ENCODE measurements at regions not wholly inside any gene's neighbourhood (a gene's known extent, or its start where the extent isn't known, plus 50 kb on each side); places are given as distances from the start of the nearest gene placed in this dataset.
A peak's percentile ranks its signal among the peaks of the same experiment; 100 is the strongest.

GRCh38 chr4:124307143-124307542 lies 405.4 kb downstream of the ANKRD50 start:
- Histone ChIP-seq H3K4me3 (ENCODE audit: insufficient read length, low read depth) (no peak overlapping the region), H3K4me1 (ENCODE audit: insufficient read depth, insufficient read length) (no peaks in the 10 kb centered on the region), H3K27me3 (ENCODE audit: insufficient read depth, insufficient read length) (no peaks in the 10 kb centered on the region), H3K36me3 (ENCODE audit: insufficient read depth, insufficient read length, low read length) (no peaks in the 10 kb centered on the region), H3K9me3 (ENCODE audit: insufficient read depth, low read length) (no peaks in the 10 kb centered on the region), H3K9ac (ENCODE audit: insufficient read length, low read depth) (no peak overlapping the region)
- TF ChIP-seq SUZ12 (IDR thresholded peaks at IDR 0.05; ENCODE audit: extremely low read depth, insufficient read depth, insufficient read length) (no peak), ZNF274 (IDR thresholded peaks at IDR 0.05; ENCODE audit: low read depth, low read length) (no peak), YY1 (IDR thresholded peaks at IDR 0.05; ENCODE audit: insufficient read depth, insufficient read length) (no peak)
- DNase-seq (ENCODE audit: low read depth, low spot score) = no peak

- no peak overlapping the region for H3K4me3 ChIP-seq (ENCODE audit: insufficient read length, low read depth)
- no peak for DNase-seq (ENCODE audit: low read depth, low spot score)
- no peaks in the 10 kb centered on the region for H3K36me3 ChIP-seq (ENCODE audit: insufficient read depth, insufficient read length, low read length)
- H3K9me3 ChIP-seq (ENCODE audit: insufficient read depth, low read length) = no peaks in the 10 kb centered on the region
- H3K27me3 ChIP-seq (ENCODE audit: insufficient read depth, insufficient read length) = no peaks in the 10 kb centered on the region
- no peak overlapping the region for H3K9ac ChIP-seq (ENCODE audit: insufficient read length, low read depth)
- TF ChIP-seq SUZ12 (IDR thresholded peaks at IDR 0.05; ENCODE audit: extremely low read depth, insufficient read depth, insufficient read length) = no peak
- no peak for TF ChIP-seq ZNF274 (IDR thresholded peaks at IDR 0.05; ENCODE audit: low read depth, low read length)
- no peak for TF ChIP-seq YY1 (IDR thresholded peaks at IDR 0.05; ENCODE audit: insufficient read depth, insufficient read length)
- H3K4me1 ChIP-seq (ENCODE audit: insufficient read depth, insufficient read length) = no peaks in the 10 kb centered on the region
Observed at GRCh38 chr4:124318292-124318691, 394.2 kb downstream of the ANKRD50 start.

- DNase-seq (ENCODE audit: low read depth, low spot score) = no peak
- H3K36me3 ChIP-seq (ENCODE audit: insufficient read depth, insufficient read length, low read length) = no peaks in the 10 kb centered on the region
Observed at GRCh38 chr4:124321364-124321763, 391.2 kb downstream of the ANKRD50 start.

GRCh38 chr4:124322234-124323065 lies 390.1 kb downstream of the ANKRD50 start:
- H3K4me3 ChIP-seq (ENCODE audit: insufficient read length, low read depth) = no peak overlapping the region
- no peaks in the 10 kb centered on the region for H3K27me3 ChIP-seq (ENCODE audit: insufficient read depth, insufficient read length)
- DNase-seq (ENCODE audit: low read depth, low spot score) = peak; percentile 3
- H3K36me3 ChIP-seq (ENCODE audit: insufficient read depth, insufficient read length, low read length) = no peaks in the 10 kb centered on the region
- no peaks in the 10 kb centered on the region for H3K9me3 ChIP-seq (ENCODE audit: insufficient read depth, low read length)
- H3K9ac ChIP-seq (ENCODE audit: insufficient read length, low read depth) = no peak overlapping the region
- TF ChIP-seq ZNF274 (IDR thresholded peaks at IDR 0.05; ENCODE audit: low read depth, low read length) (no peak), SUZ12 (IDR thresholded peaks at IDR 0.05; ENCODE audit: extremely low read depth, insufficient read depth, insufficient read length) (no peak), YY1 (IDR thresholded peaks at IDR 0.05; ENCODE audit: insufficient read depth, insufficient read length) (no peak)
- H3K4me1 ChIP-seq (ENCODE audit: insufficient read depth, insufficient read length) = no peaks in the 10 kb centered on the region

More at GRCh38 chr4:124321364-124321763, 391.2 kb downstream of the ANKRD50 start:
- Histone ChIP-seq H3K4me3 (ENCODE audit: insufficient read length, low read depth) (no peak overlapping the region), H3K27me3 (ENCODE audit: insufficient read depth, insufficient read length) (no peaks in the 10 kb centered on the region), H3K9ac (ENCODE audit: insufficient read length, low read depth) (no peak overlapping the region), H3K4me1 (ENCODE audit: insufficient read depth, insufficient read length) (no peaks in the 10 kb centered on the region), H3K9me3 (ENCODE audit: insufficient read depth, low read length) (no peaks in the 10 kb centered on the region)
- TF ChIP-seq ZNF274 (IDR thresholded peaks at IDR 0.05; ENCODE audit: low read depth, low read length) (no peak), SUZ12 (IDR thresholded peaks at IDR 0.05; ENCODE audit: extremely low read depth, insufficient read depth, insufficient read length) (no peak), YY1 (IDR thresholded peaks at IDR 0.05; ENCODE audit: insufficient read depth, insufficient read length) (no peak)

GRCh38 chr4:124325690-124326089 lies 386.8 kb downstream of the ANKRD50 start:
- Histone ChIP-seq H3K4me3 (ENCODE audit: insufficient read length, low read depth) (no peak overlapping the region), H3K36me3 (ENCODE audit: insufficient read depth, insufficient read length, low read length) (no peaks in the 10 kb centered on the region), H3K9ac (ENCODE audit: insufficient read length, low read depth) (no peak overlapping the region), H3K27me3 (ENCODE audit: insufficient read depth, insufficient read length) (no peaks in the 10 kb centered on the region), H3K4me1 (ENCODE audit: insufficient read depth, insufficient read length) (no peaks in the 10 kb centered on the region), H3K9me3 (ENCODE audit: insufficient read depth, low read length) (no peaks in the 10 kb centered on the region)
- TF ChIP-seq SUZ12 (IDR thresholded peaks at IDR 0.05; ENCODE audit: extremely low read depth, insufficient read depth, insufficient read length) (no peak), YY1 (IDR thresholded peaks at IDR 0.05; ENCODE audit: insufficient read depth, insufficient read length) (no peak), ZNF274 (IDR thresholded peaks at IDR 0.05; ENCODE audit: low read depth, low read length) (no peak)
- DNase-seq (ENCODE audit: low read depth, low spot score) = no peak

- Histone ChIP-seq H3K9ac (ENCODE audit: insufficient read length, low read depth) (no peak overlapping the region), H3K4me1 (ENCODE audit: insufficient read depth, insufficient read length) (no peaks in the 10 kb centered on the region), H3K4me3 (ENCODE audit: insufficient read length, low read depth) (no peak overlapping the region), H3K27me3 (ENCODE audit: insufficient read depth, insufficient read length) (no peaks in the 10 kb centered on the region), H3K36me3 (ENCODE audit: insufficient read depth, insufficient read length, low read length) (no peaks in the 10 kb centered on the region), H3K9me3 (ENCODE audit: insufficient read depth, low read length) (no peaks in the 10 kb centered on the region)
- DNase-seq (ENCODE audit: low read depth, low spot score) = no peak
- TF ChIP-seq ZNF274 (IDR thresholded peaks at IDR 0.05; ENCODE audit: low read depth, low read length) (no peak), YY1 (IDR thresholded peaks at IDR 0.05; ENCODE audit: insufficient read depth, insufficient read length) (no peak), SUZ12 (IDR thresholded peaks at IDR 0.05; ENCODE audit: extremely low read depth, insufficient read depth, insufficient read length) (no peak)
Observed at GRCh38 chr4:124329134-124329533, 383.4 kb downstream of the ANKRD50 start.

- H3K9ac ChIP-seq (ENCODE audit: insufficient read length, low read depth) = no peak overlapping the region
- no peaks in the 10 kb centered on the region for H3K36me3 ChIP-seq (ENCODE audit: insufficient read depth, insufficient read length, low read length)
- TF ChIP-seq SUZ12 (IDR thresholded peaks at IDR 0.05; ENCODE audit: extremely low read depth, insufficient read depth, insufficient read length) = no peak
- TF ChIP-seq ZNF274 (IDR thresholded peaks at IDR 0.05; ENCODE audit: low read depth, low read length) = no peak
- no peak for TF ChIP-seq YY1 (IDR thresholded peaks at IDR 0.05; ENCODE audit: insufficient read depth, insufficient read length)
- no peak overlapping the region for H3K4me3 ChIP-seq (ENCODE audit: insufficient read length, low read depth)
- no peaks in the 10 kb centered on the region for H3K9me3 ChIP-seq (ENCODE audit: insufficient read depth, low read length)
- H3K4me1 ChIP-seq (ENCODE audit: insufficient read depth, insufficient read length) = no peaks in the 10 kb centered on the region
- DNase-seq (ENCODE audit: low read depth, low spot score) = no peak
- no peaks in the 10 kb centered on the region for H3K27me3 ChIP-seq (ENCODE audit: insufficient read depth, insufficient read length)
Observed at GRCh38 chr4:124330045-124330444, 382.5 kb downstream of the ANKRD50 start.

Measured in NT2/D1 (cell line).